HPDE6-E6E7 (cell line): ENCODE measurements at regions not wholly inside any gene's neighbourhood (a gene's known extent, or its start where the extent isn't known, plus 50 kb on each side); places are given as distances from the start of the nearest gene placed in this dataset.
"Not testable (repeated sequence)": the region's sequence is repeated elsewhere in the genome, so short reads cannot be mapped to it uniquely, and the experiment has no call there.

ENCODE experiments used
- DNase-seq: peaks from one replicate; pipeline ENCODE4 v3.0.0; 2011; ENCODE audit warnings: missing footprints; ENCODE audit errors: extremely low spot score

DNA sequence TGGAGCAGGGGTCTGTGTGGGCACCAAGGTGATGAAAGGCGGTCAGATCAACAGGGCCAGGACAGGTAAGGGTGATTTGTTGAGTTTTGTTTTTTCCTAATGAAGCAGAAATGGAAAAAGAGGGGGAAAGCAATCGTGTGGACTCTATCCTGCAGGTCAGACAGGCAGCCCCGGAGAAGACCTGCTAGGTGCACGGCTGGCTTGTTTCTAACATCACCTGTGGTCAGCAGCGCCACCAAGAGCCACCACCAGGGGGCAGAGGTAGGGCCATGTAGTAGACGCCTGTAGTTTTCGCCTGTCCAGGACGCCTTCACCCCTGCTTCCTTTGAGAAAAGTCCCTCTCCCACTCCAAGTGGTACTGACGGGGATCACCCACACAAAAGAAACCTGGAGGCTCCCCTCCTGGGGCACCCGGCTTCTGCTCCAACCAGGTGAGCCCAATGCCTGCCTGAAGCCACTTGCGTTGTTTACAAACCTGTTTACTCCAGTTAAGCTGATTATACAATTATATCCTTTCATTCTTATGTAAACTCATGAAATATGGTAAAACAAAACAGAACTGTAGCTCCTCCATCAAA, 54.2 kb upstream of the SEC14L1 start:
- peak; percentile 63 for DNase-seq

DNA sequence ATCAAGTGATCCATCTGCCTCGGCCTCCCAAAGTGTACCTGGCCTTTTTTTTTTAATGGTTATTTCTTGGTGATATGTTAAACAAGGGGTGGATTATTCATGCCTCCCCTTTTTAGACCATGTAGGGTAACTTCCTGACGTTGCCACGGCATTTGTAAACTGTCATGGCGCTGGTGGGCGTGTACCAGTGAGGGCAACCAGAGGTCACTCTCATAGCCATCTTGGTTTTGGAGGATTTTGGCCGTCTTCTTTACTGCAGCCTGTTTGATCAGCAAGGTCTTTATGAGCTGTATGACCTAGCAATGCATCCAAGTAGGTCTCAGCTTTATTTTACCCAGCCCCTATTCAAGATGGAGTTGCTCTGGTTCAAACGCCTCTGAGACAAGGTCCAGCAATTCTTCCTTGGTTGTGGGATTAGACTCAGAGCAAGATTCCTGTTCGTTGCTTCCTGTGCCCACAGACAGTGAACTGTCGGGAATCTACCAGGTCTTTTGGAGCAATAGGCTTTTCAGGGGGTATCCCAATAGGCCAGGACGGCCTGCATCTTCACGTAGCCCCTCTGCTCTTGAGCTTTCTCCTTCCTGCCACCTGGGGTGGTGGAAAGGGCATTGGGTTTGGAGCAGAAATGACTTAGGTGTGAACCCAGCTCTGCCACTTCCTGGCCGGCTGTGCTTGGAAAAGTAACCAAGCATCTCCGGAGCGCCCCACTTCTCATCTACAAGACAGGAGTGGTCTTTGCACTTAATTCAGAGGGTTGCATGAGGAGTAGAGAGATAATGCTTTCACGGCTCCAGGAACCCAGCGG, 52.9 kb upstream of the SEC14L1 start:
- DNase-seq, result no peak

DNA sequence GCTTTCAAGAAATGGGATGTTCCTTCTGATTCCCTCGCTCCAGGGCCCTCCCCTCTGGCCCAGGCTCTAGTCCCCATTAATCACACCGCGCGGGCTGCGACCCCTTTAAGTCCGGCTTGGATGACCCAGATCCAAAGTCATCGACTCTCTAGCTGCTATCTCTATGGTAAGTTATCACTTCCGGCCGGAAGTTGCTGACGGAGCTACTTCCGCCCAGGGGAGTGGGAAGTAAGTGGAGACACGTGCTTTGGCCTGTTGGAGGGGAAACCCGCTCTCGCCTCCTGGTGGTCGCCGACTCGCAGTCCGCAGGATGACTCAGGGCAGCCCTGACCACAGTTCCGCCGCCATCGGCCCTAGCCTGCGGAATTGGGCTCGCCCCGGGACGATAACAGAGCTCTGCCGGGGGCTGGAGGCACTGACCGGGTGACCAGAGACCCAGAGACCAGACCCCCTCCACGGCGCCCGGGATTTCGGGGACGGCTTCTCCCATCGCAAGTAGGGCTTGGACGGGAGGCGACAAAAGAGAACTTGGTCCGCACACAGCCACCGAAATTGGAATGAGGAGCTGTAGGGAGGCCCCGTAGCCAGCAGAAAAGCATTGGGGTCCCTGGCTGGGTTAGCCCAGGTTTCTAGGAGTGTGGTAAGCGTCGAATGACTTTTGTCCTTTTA, 52.2 kb upstream of the SEC14L1 start:
- peak; percentile 97 for DNase-seq

DNA sequence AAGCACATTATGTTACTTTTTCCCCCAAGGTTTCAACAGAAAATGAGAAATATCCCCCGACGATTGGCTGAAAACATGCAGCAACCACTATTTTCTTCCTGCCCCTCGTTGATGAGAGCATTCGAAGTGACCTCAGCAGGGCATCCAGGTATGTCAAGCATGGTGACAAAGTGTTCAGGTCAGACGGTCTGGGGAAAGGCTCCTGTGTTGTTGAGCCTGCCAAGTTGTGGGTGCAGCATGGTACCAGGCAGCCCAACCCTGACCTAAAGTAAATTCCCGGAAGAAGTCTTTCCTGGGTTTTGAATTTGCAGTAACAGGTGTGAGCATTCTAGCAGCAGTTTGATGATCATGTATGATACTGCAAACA, 51.7 kb upstream of the SEC14L1 start:
- no peak for DNase-seq

DNA sequence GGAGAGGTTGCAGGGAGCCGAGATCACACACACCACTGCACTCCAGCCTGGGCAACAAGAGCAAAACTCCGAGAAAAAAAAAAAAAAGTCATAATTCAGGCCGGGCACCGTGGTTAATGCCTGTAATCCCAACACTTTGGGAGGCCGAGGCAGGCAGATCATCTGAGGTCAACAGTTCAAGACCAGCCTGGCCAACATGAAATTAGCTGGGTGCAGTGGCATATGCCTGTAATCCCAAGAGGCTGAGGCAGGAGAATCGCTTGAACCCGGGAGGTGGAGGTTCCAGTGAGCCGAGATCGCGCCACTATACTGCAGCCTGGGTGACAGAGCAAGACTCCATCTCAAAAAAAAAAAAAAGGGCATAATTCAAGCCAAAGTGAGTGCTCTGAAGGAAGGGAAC, 50.8 kb upstream of the SEC14L1 start:
- not testable (repeated sequence) for DNase-seq

DNA sequence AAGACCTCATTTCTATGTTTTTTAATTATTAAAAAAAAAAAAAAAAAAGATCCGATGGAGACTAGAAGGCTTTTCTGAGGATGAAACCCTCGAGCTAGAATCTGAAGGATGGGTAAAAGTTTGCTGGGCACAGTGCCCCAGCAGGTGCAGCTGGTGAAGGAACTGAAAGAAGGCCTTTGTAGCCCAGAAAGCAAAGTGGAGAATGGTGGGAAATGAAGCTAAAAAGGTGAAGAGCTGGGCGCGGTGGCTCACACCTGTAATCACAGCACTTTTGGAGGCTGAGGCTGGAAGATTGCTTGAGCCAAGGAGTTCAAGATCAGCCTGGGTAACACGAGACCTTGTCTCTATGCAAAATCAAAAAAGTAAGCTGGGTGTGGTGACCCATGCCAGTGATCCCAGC, 50.3 kb upstream of the SEC14L1 start:
- DNase-seq, result no peak
